Panc1 (cell line): ENCODE measurements at regions not wholly inside any gene's neighbourhood (a gene's known extent, or its start where the extent isn't known, plus 50 kb on each side); places are given as distances from the start of the nearest gene placed in this dataset.

ENCODE experiments used
- ATAC-seq: fragments of 200-7000 bp; cut with Tn5 transposase; 2 replicates; pipeline ENCODE4 v1.9.1; 2020; ENCODE audit warnings: mild to moderate bottlenecking, moderate library complexity
- BruUV-seq: library from RNA; stranded (reverse); fragments of 400-500 nt; replicated peaks from 2 replicates; lab custom pipeline; 2021; lab: Mats Ljungman, UMichigan
- CTCF ChIA-PET: fragments of 300-600 bp; sonication (Branson Sonifier 250); formaldehyde crosslinking; loops from one replicate; lab custom pipeline; 2022; ENCODE audit warnings: antibody characterized with exemption; lab: Charles Lee
- POLR2A ChIA-PET: fragments of 300-600 bp; sonication (Branson Sonifier 250); formaldehyde crosslinking; loops from one replicate; lab custom pipeline; 2022; ENCODE audit warnings: antibody characterized with exemption; lab: Charles Lee
- DNase-seq: peaks from one replicate; pipeline ENCODE4 v3.0.0-alpha.2; 2010; ENCODE audit warnings: low read depth, low spot score
- H3K27ac ChIP-seq: 2 replicates; pipeline ENCODE4 v1.5.1; 2011; ENCODE audit warnings: mild to moderate bottlenecking, low read length, inconsistent platforms
- H3K27me3 ChIP-seq: fragments of 200-500 bp; sonication (Bioruptor generic); 2 replicates; pipeline ENCODE4 v1.6.0; 2014; ENCODE audit warnings: low read length, inconsistent platforms; ENCODE audit not compliant: control insufficient read depth, insufficient read depth
- H3K36me3 ChIP-seq: fragments of 200-500 bp; sonication (Bioruptor generic); 2 replicates; pipeline ENCODE4 v1.5.1; 2014; ENCODE audit warnings: inconsistent platforms, mild to moderate bottlenecking, low read length, moderate library complexity; ENCODE audit not compliant: control insufficient read depth, insufficient read depth
- H3K4me1 ChIP-seq: 2 replicates; pipeline ENCODE4 v1.5.1; 2011; ENCODE audit warnings: inconsistent platforms, mild to moderate bottlenecking, low read length, moderate library complexity; ENCODE audit not compliant: control insufficient read depth, insufficient read depth
- H3K4me3 ChIP-seq, 2 experiments: 2 replicates each; pipeline ENCODE4 v1.5.1; 2011 to 2012; ENCODE audit warnings: low read depth in 2 of 2, low read length in 2 of 2, mild to moderate bottlenecking in 2 of 2, inconsistent platforms in 1 of 2, moderate library complexity in 1 of 2
- H3K9me3 ChIP-seq: fragments of 200-500 bp; sonication (Bioruptor generic); 2 replicates; pipeline ENCODE4 v1.5.1; 2014; ENCODE audit warnings: low read depth, mild to moderate bottlenecking, inconsistent platforms, low read length, moderate library complexity; ENCODE audit not compliant: control insufficient read depth, insufficient read depth
- CTCF ChIP-seq: fragments of 450-650 bp; IDR thresholded peaks from 2 replicates; pipeline ENCODE4 v1.5.1; 2017; ENCODE audit warnings: mild to moderate bottlenecking
- POLR2AphosphoS5 ChIP-seq: IDR thresholded peaks from 2 replicates; pipeline ENCODE4 v1.6.1; 2012; ENCODE audit warnings: mild to moderate bottlenecking, low read depth, low read length, moderate library complexity
- REST ChIP-seq, 2 experiments: IDR thresholded peaks; 2 replicates each; pipeline ENCODE4 v1.6.1; 2011 to 2012; ENCODE audit warnings: low read depth in 2 of 2, control low read depth in 1 of 2, low read length in 1 of 2, mild to moderate bottlenecking in 1 of 2, moderate library complexity in 1 of 2; ENCODE audit not compliant: insufficient read depth in 1 of 2
- SIN3A ChIP-seq: IDR thresholded peaks from 2 replicates; pipeline ENCODE4 v1.6.1; 2012; ENCODE audit warnings: low read depth, mild to moderate bottlenecking, low read length, moderate library complexity, borderline replicate concordance; ENCODE audit not compliant: insufficient read depth
- TCF7L2 ChIP-seq: IDR thresholded peaks from 2 replicates; pipeline ENCODE4 v1.6.1; 2011; ENCODE audit warnings: mild to moderate bottlenecking, low read depth, low read length, inconsistent platforms
- in situ Hi-C: cut with HindIII; loops from 2 replicates; pipeline ENCODE4 v1.10.0; 2016; ENCODE audit warnings: low sequenced_read_pairs, low pct_unique_long_range_greater_than_20kb
- intact Hi-C: fragments of 100-400 bp; cut with micrococcal nuclease; formaldehyde crosslinking; loops from one replicate; pipeline ENCODE4 v1.10.0; 2022; ENCODE audit not compliant: unreplicated experiment

GRCh38 chr10:37588299-37588698, 269.1 kb downstream of the ZNF248 start:
- DNase-seq, result no peak
- Histone ChIP-seq H3K27me3 (no peaks in the 10 kb centered on the region), H3K4me3 (no peak overlapping the region), H3K36me3 (no peaks in the 10 kb centered on the region), H3K9me3 (no peaks in the 10 kb centered on the region), H3K27ac (no peak overlapping the region), H3K4me1 (no peaks in the 10 kb centered on the region)
- ATAC-seq, result no peak
- intact Hi-C loops, result no loop called here
- TF ChIP-seq SIN3A (no peak), REST (IDR thresholded peaks at IDR 0.05; ENCODE audit: insufficient read depth in 1 of 2, low read depth in 2 of 2, low read length in 1 of 2) (no peak)
- in situ Hi-C loops, result no loop called here
- CTCF ChIA-PET, result no interaction called here
- no TSS peak for BruUV-seq
- POLR2A ChIA-PET, result no interaction called here

GRCh38 chr10:37584643-37585042, 272.8 kb downstream of the ZNF248 start:
- ATAC-seq, result no peak
- BruUV-seq, result no TSS peak
- Histone ChIP-seq H3K36me3 (no peaks in the 10 kb centered on the region), H3K27ac (no peak overlapping the region), H3K9me3 (no peaks in the 10 kb centered on the region), H3K4me1 (no peaks in the 10 kb centered on the region), H3K27me3 (no peaks in the 10 kb centered on the region), H3K4me3 (no peak overlapping the region)
- POLR2A ChIA-PET, result no interaction called here
- DNase-seq, result no peak
- TF ChIP-seq SIN3A (no peak), TCF7L2 (no peak), CTCF (no peak), REST (IDR thresholded peaks at IDR 0.05; ENCODE audit: insufficient read depth in 1 of 2, low read depth in 2 of 2, low read length in 1 of 2) (no peak), POLR2AphosphoS5 (no peak)
- intact Hi-C loops, result no loop called here
- in situ Hi-C loops, result no loop called here
- CTCF ChIA-PET, result no interaction called here
